GM21390 (cell line): ENCODE measurements at regions not wholly inside any gene's neighbourhood (a gene's known extent, or its start where the extent isn't known, plus 50 kb on each side); places are given as distances from the start of the nearest gene placed in this dataset.
A peak's percentile ranks its signal among the peaks of the same experiment; 100 is the strongest.

Experiments
- ATAC-seq: cut with Tn5 transposase; IDR thresholded peaks from one replicate; pipeline ENCODE4 v1.9.1; 2021; ENCODE audit not compliant: unreplicated experiment

DNA sequence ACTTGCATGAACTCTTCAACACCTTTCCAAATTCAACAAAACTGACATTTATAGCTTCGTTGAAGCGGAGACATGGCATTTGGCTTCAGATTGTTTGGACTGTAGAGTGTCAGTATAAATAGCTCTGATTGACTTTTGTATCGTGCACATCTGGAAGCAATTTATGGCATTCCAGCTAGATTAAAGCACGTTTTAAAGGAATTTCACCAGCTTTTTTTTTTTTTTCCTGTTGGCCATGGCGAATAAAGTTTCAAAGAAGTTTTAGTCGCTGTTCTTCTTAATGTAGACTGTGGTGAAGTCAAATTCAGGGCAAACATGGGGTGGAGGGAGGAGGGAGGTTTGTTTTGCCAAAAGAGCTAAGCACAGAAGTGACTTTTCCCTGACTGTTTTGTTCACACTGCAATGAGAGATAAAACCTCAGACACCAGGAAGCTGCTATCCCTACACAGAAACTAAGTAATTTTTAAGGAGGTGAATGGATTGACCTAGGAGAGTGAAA lies 391.0 kb upstream of the RARB start:
- ATAC-seq = no peak

DNA sequence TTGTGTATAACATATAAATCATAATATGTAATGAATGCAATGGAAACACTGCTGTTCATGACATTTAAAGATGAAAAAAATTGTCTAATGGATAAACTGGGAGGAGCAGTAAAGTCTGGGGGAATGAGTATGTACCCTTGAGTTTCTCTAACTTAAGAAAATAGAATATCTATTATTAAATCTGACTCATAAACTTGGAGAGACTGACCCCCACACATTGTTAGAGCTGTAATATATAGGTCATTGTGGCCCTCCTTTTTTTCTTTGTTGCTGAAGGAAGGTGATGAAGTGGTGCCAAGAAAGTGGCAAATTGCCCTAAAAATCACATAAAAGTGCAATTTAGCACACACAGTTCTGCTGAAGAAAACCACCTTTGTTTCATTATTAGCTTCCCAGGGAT lies 389.8 kb upstream of the RARB start:
- ATAC-seq = no peak

DNA sequence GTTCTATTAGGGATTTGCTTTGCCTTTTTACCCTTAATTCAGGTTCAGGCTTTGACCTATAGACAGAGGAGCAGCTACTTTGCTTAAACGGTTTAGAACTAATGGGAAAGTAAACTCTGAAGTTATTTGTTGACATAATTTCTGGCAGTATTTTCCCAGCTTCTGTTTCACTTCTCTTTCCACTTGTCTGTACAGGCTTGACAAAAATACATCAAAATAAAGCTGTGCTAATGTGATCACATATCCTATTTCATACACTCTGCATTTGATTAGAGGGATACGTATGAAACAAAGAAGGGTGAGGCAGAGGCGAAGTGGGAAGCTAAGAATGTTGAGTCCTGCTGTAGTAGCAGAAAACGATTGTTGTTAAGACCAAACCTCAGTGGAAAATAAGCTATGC lies 389.1 kb upstream of the RARB start:
- peak; percentile 58 for ATAC-seq

DNA sequence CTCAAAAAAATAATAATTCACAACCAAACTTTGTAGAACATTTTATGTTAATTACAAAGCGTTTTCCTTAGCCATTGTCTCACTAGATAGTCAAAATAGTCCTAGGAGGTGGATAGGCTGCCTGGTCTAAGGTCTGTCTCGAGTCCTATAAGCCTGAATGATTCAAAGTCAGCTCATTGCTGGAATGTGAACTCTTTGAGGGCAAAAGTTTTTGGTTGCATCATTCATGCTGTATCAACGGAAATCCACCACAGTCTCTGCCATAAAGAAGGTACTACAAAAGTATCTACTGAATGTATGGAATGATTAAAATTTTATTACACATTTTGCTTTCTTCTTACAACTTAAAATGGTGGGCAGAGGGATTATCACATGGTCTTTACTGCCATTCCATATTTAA lies 387.3 kb upstream of the RARB start:
- ATAC-seq = no peak

DNA sequence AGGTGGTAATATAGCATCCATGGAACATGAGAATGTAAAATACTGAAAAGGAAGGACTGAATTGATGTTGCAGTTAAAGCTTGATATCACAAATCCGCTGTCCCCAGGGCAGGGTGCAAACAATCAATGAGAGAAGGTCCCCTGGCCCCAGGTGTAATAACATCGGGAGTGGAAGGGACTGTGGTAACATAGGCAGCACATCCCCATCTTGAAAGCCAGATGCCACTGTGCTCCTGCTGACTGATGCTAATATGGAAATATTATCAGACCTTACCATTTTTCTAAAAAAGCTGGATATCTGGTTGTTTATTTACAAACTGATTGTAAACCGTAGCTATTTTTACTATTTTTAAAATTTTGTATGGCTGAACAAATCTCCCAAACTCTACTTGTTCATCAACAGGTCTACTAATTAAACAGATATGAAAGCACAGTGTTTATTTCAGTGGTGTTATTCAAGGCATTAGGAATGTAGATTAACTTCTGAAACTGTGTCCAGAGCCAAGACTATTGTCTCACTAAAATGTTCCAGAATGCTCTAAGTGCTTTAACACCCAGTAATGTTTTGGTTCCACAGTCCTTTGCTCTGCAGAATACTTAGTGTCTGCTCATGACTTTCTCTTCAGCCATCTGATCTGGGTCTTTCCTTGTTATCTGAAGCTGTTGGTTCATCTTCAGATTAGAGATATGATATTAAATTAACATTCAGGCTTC lies 386.0 kb upstream of the RARB start:
- ATAC-seq = no peak

DNA sequence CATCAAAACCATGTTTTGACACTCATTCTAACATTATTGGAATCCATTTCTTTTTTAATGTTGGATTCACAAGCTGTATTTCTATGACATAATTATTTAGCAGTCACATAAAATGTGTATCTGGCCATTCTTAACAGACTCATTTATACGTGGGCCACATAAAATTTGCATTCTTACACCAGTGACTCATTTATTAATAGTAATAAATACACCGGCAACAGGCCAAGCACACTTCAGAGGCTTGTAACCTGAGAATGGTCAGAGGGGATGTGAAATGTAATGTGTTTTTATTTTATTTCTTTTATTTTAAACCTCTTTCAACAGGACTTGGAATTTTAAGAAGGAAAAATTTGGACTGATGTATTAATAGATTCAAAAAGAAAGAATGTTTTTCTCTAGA lies 384.9 kb upstream of the RARB start:
- no peak for ATAC-seq

DNA sequence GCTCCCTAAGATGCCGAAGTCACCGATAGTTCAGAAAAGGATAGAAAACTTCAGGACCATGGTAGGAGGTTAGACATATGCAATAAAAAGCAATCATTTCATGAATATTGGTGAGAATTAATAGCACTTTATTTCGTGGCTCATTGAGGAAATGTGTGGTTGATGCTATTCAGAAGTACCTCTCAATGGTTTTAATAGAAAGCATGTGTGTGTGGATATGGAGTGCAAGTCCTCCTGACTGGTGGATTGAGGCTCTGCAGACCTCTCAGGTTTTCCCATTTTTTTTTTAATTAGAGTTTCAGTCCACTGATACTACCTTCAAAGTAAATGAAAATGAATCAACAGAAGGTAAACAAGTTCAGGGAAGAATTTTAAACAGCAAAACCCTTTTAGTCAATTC lies 384.3 kb upstream of the RARB start:
- no peak for ATAC-seq

DNA sequence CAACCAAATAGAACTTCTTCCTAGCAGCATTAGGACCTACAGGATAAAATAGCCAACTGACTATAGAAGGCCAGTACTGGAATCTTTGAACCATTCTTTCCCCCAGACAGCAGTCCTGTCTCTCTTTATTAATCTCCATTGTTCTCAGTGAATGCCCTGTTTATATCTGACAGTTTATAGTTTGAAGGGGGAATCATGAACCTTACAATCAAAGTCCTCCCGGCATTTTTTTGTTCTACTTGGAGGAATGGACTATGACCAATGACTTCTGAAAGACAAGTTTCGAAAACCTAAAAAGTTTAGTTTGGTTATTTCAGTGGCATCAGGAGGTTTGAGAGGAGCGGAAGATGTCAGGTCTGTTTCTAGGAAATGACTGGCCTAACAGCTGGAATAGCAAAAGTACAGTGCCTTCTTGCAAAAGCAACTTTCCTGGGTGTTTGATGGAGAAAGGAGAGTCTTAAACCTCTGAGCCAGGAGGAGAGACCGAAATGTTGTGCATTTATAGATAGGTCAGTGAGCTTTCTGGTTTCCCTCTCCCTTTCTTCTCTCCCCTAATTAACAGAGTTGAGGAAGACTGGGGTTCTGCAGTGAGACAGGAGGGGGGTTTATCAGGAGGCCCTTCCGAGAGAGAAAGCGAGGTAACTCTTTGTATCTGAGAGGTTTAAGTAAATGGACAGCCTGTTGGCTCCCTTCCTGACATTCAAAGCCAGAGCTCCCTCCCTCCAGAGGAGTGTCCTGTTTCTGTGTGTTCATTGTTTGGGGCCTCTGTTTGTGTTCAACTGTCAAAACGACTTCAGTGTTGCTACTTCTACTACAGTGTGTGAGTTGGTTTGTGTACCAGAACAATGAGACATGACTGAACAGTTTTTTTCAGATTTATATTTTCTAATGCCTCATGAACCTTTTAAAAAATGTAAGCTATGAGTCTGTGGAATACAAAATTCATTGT lies 383.0 kb upstream of the RARB start:
- no peak for ATAC-seq

DNA sequence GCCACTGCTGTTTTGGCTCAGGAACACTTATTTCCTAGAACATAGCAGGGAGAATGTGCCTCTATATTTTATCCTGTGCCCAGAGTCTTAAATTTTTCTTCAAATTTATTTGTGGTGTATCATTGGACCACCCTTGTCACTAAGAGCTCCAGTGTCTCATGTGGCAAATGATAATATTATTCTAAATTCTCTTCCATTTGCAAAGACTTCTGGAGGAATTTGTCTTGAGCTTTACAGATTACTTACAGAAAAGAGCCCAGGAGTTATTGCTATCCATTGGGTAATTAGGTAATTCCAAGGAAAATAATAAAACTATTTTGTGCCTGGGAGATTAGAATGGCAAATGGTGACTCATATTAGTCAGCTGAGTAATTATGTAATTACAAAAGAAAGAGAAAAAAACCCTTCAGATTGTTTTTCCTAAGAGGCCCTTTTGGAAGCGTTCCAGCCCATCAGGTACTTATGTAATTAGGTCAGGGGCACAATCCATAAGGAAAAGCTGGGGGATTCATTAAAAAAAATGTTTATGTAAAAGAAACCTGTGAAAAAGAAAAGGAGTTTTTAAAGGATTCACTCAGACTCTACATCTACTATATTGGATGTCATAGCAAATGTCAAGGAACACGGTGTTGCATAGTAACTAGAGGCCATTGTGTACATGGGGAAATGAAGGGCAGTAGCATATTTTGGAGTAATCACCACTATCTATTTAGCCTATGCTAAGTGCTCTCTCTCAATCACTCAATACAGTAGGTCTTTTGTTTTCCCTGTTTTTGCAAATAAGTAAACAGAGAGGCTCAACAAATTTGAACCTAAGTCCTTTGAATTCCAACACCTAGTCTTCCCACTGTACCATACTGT lies 380.9 kb upstream of the RARB start:
- ATAC-seq = no peak

DNA sequence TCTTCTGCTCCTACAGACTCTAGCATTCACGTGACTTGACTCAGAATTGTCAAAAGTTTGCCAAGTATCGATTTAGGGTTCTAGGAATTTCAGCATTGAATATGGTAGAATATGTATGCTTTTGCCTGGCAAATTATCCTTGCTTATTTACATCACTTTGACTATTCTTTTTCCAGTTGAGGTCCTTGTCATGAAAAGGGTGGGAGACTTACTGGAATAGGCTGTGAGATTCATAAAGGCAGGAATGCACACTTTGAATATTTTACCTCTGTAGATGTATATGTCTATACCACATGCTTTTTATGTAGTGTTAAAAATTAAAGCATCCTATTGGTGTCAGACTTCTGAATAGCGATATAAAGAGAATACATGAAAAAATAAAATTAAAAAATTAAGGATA lies 378.8 kb upstream of the RARB start:
- ATAC-seq = no peak

DNA sequence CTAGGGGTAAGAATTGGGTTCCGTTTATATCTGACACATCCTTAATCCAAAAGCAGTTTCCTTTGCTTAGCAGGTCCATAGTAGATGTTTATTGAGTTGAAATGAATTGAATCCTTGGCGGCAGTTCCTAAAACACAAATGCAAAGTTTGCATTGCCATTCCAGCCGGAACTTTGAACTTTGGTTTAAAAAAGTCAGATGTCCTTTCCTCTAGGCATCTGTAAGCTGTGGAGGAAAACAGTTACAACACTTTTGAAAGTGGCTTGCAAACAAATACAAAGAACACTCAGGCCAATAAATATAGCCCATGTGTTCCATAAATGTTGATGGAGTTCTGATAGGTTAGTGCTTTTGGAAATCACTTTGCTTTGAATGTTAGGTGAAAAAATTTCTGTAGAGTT lies 374.7 kb upstream of the RARB start:
- ATAC-seq = no peak

DNA sequence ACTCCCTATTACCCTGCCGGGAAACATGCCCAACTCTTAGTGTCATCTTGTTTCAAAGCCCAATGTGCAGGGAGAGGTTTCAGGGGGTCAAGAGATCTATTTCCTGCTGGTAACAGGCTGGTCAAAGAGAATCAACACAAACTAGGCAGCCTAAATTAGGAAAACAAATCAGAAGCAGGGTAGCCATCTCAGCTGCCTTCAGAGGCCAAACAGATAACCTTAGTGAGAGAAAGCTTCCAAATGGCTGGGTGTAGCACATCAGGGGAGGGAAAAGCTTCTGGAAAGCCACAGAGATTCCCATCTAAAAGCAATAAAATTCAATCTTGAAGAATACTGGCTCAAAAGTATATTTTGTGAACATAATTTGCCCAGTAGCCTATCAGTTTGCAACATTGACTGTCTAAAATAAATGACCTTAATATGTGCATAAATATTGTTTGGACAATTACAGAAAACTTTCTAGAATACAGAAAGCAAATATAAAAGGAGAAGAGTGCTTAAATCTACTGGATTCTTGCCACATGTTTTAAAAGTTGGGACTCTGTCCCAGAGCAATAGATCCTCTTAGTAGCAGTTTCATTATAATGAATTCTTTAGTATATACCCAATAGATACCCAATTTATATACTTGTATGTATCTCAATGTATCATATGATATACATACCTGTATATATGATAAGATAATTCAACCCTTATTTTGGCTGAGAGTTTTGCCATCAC lies 371.9 kb upstream of the RARB start:
- no peak for ATAC-seq

DNA sequence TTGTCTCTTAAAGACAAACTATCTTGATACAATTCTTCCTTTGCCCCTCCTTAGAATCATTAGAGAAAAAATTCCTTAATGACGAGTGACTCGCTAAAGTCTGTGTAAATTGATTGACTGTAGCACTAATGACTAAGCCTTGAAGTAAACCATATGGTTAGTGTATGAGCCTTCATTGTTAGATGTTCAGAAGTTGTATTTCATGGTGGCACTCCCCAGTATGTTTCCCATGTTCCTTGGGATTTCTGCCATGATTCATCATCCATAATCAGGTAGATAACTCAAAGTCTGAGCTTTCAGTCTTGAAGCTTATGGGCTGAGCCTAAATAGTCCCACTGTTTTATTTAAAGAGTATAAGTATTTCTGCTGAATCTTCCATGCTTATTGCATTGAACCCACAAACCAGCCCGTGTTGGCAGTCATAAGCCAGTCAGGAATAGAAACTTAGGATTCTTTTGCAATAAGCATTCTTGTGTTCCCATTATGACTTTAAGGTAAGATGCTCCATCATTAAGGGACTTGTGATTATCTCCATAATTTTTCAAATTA lies 371.2 kb upstream of the RARB start:
- ATAC-seq = no peak

DNA sequence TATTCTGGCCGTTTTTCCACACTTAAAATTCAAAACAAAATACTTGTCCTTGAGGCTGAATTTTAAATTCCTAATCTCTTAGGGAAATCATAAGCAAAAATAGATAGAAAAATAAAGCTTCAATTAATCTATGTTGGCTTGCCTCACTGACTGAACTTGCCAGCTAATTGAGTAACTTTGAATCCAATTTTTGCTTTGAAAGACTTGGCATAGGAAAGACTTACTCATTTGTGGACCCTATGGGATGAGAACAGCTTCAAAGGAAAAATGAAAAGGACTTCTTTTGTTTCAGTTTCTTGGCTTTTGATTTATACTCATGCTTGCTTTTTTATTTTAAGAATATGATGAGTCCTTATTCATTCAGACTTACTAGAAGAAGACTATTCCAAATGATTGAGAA lies 370.7 kb upstream of the RARB start:
- no peak for ATAC-seq

DNA sequence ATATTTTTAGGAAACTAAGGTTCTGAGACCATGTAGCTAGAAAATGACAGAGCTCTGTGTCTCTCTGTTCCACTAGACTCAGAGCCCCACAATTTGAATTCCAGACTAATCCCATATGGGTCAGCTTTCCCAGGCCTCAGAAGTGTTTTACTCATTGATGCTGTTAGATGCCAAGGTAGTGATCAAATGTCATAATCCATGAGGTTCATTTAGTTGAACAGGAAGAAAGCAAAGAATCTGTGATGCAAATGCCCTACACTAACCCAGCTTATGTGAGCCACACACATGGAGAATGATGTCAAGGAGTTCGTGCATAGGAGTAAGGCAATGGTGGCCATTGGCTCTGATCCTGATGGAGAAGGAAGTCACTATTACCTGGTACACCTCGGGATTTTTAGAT lies 363.4 kb upstream of the RARB start:
- no peak for ATAC-seq

DNA sequence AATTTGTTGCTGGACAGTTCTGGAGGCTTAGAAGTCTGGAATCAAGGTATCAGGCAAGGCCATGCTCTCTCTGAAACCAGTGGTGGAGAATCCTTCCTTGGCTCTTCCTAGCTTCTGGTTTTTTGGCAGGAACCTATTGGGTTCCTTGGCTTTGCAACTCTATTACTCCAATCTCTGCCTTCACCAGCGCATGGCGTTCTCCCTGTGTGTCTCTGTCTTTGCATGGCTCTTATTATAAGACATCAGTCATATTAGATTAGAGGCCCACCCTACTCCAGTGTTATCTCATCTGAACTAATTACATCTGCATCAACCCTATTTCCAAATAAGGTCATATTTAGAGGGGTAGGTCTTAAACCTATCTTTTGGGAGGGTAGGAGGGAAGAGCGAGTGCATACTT lies 358.1 kb upstream of the RARB start:
- no peak for ATAC-seq

DNA sequence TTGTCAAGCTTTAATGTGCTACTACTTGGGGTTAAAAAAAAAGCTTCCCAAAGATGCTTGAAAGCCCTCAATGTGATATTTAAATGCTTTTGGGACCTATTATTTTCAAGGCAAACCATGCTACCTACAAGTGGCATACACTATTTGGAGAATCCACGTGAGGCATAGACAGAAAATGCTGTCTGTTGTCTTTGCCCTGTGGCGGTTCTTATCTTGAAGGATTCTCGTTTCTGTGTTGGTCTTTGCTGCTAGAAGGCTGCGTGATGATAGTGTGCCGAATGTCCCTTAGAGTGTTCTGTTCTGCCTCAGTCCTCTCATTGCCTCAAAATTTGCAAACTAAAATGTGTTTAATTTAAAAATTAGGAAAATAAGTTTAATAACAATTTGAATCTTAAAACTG lies 356.2 kb upstream of the RARB start:
- no peak for ATAC-seq

DNA sequence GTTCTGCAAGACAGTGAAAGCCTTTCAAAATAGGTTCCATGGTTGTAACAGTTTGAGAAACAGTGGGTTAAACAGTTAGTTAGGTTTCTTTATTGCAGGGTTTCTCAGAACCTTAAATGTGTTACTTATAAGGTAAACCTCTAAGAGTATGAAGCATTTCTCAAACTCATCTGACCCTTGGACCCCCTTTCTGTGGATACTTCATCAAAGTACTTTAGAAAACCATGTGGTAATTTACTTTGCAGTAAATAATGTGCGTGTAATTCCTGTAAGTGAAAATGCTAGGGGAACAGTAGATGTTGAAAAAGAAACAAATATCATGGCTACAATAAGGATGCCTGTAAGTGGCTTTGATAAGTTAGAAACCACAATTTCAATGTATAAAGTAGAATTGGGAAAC lies 354.6 kb upstream of the RARB start:
- ATAC-seq = no peak

DNA sequence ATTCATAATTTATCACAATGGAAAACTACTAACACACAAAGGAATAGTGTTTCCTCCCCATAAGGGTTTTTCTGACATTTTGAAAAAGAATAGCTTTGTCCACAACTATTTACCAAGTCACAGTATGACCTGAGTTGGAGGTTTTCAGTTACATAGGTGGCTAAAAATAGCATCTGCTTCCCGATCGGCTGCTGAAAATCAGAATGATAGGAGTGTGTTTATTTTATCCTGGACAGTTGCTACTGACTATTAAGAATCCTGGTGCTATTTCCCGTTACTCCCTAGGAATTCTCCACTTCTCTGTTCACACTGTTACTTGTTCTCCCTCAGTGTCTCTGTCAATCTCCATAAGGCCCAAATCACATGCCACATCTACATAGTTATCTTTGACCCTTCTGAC lies 353.9 kb upstream of the RARB start:
- ATAC-seq = no peak

DNA sequence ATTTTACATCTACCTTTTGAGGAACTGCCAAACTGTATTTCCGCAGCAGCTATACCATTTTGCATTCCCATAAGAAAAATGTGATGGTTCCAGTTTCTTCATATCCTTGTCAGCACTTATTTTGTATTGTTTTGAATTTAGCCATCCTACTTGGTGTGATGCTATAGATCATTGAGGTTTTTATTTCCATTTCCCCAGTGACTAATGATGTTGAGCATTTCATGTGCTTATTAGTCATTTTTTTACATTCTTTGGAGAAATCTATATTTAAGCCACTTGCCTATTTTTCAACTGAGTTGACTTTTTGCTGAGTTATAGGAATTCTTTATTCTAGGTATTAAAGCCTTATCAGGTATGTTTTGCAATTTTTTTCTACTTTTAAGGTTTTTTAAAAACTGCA lies 347.6 kb upstream of the RARB start:
- no peak for ATAC-seq
